Adrenal gland (tissue), 5 donors: ENCODE measurements at regions not wholly inside any gene's neighbourhood (a gene's known extent, or its start where the extent isn't known, plus 50 kb on each side); places are given as distances from the start of the nearest gene placed in this dataset.

Experiments used
- POLR2A ChIP-seq, 2 donors: fragments of 450-650 bp; IDR thresholded peaks; one replicate each; pipeline ENCODE4 v1.6.1; 2017; ENCODE audit warnings: antibody characterized with exemption in 2 of 2, mild to moderate bottlenecking in 2 of 2, moderate library complexity in 1 of 2
- TF ChIP-seq, protein P1 (sequence below), 6 experiments: fragments of 450-650 bp in 4 of 6; fragments of 200-600 bp in 2 of 6; sonication (generic) in 1 of 6; IDR thresholded peaks; 1 replicate in 5 of 6; 2 replicates in 1 of 6; pipeline versions ENCODE4 v1.5.1 to v1.8.0; 2016 to 2021; ENCODE audit warnings: antibody characterized with exemption in 6 of 6, mild to moderate bottlenecking in 2 of 6, moderate library complexity in 1 of 6
- donor health status: DM: no; HTN: no; CAD: no.

- TF ChIP-seq, protein P1, sequence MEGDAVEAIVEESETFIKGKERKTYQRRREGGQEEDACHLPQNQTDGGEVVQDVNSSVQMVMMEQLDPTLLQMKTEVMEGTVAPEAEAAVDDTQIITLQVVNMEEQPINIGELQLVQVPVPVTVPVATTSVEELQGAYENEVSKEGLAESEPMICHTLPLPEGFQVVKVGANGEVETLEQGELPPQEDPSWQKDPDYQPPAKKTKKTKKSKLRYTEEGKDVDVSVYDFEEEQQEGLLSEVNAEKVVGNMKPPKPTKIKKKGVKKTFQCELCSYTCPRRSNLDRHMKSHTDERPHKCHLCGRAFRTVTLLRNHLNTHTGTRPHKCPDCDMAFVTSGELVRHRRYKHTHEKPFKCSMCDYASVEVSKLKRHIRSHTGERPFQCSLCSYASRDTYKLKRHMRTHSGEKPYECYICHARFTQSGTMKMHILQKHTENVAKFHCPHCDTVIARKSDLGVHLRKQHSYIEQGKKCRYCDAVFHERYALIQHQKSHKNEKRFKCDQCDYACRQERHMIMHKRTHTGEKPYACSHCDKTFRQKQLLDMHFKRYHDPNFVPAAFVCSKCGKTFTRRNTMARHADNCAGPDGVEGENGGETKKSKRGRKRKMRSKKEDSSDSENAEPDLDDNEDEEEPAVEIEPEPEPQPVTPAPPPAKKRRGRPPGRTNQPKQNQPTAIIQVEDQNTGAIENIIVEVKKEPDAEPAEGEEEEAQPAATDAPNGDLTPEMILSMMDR (IDR thresholded peaks at IDR 0.05): no peak
- TF ChIP-seq POLR2A (IDR thresholded peaks at IDR 0.05): no peak
Observed at GRCh38 chr11:69578167-69578566, 62.8 kb upstream of the CCND1 start.
